Liver (tissue), 3 donors: ENCODE measurements at regions not wholly inside any gene's neighbourhood (a gene's known extent, or its start where the extent isn't known, plus 50 kb on each side); places are given as distances from the start of the nearest gene placed in this dataset.

Source experiments
- EGR1 ChIP-seq, 2 donors: IDR thresholded peaks; 2 replicates each; pipeline ENCODE4 v1.6.1; 2016 to 2018; ENCODE audit warnings: antibody characterized with exemption in 2 of 2, low read depth in 2 of 2
- FOXA1 ChIP-seq: IDR thresholded peaks from 2 replicates; pipeline ENCODE4 v1.6.1; 2016; ENCODE audit warnings: antibody characterized with exemption
- GABPA ChIP-seq, 2 donors: IDR thresholded peaks in 1 of 2; conservative IDR thresholded peaks in 1 of 2; 2 replicates each; pipeline ENCODE4 v1.6.1; 2016; ENCODE audit warnings: antibody characterized with exemption in 2 of 2, mild to moderate bottlenecking in 1 of 2, moderate library complexity in 1 of 2
- RAD21 ChIP-seq, 2 donors: IDR thresholded peaks; 2 replicates each; pipeline ENCODE4 v1.6.1; 2016; ENCODE audit warnings: antibody characterized with exemption in 2 of 2, mild to moderate bottlenecking in 2 of 2
- SP1 ChIP-seq: IDR thresholded peaks from 2 replicates; pipeline ENCODE4 v1.6.1; 2018; ENCODE audit warnings: antibody characterized with exemption, mild to moderate bottlenecking
- TAF1 ChIP-seq: conservative IDR thresholded peaks from 2 replicates; pipeline ENCODE4 v1.6.1; 2016; ENCODE audit warnings: antibody characterized with exemption, mild to moderate bottlenecking
- YY1 ChIP-seq: IDR thresholded peaks from 2 replicates; pipeline ENCODE4 v1.6.1; 2016; ENCODE audit warnings: antibody characterized with exemption, mild to moderate bottlenecking
- TF ChIP-seq, protein P1 (sequence below): fragments of 150-350 bp; IDR thresholded peaks from 2 replicates; pipeline ENCODE4 v1.5.1; 2017; ENCODE audit warnings: improper control_type of control experiment, low read depth, low read length; ENCODE audit not compliant: missing input control
- TF ChIP-seq, protein P2 (sequence below): IDR thresholded peaks from 2 replicates; pipeline ENCODE4 v1.6.1; 2016; ENCODE audit warnings: antibody characterized with exemption
- TF ChIP-seq, protein P3 (sequence below): IDR thresholded peaks from 2 replicates; pipeline ENCODE4 v1.6.1; 2016; ENCODE audit warnings: antibody characterized with exemption
- TF ChIP-seq, protein P4 (sequence below): IDR thresholded peaks from 2 replicates; pipeline ENCODE4 v1.6.1; 2016; ENCODE audit warnings: antibody characterized with exemption
- donor health status: healthy.
- donor health status: healthy.

DNA sequence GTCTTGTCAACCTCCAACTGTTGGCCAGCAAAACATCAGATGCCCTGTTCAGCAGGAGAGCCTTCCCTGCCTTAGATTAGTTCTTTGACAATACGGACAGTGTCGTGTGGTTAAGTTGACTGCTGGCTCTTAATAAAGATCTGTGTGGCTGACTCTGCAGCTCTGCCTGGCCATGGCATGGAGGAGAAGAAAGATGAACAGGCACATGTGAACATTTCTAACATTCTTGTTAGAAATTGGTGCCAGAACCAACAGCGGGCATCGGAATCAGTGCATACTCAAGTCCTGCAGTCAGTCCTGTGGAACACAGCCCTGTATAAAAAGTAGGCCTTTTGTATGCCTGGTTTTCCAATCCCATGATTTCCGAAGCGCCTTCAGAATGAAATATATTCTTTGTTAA is 455.6 kb downstream of the POM121L12 start:
- TF ChIP-seq, protein P1, sequence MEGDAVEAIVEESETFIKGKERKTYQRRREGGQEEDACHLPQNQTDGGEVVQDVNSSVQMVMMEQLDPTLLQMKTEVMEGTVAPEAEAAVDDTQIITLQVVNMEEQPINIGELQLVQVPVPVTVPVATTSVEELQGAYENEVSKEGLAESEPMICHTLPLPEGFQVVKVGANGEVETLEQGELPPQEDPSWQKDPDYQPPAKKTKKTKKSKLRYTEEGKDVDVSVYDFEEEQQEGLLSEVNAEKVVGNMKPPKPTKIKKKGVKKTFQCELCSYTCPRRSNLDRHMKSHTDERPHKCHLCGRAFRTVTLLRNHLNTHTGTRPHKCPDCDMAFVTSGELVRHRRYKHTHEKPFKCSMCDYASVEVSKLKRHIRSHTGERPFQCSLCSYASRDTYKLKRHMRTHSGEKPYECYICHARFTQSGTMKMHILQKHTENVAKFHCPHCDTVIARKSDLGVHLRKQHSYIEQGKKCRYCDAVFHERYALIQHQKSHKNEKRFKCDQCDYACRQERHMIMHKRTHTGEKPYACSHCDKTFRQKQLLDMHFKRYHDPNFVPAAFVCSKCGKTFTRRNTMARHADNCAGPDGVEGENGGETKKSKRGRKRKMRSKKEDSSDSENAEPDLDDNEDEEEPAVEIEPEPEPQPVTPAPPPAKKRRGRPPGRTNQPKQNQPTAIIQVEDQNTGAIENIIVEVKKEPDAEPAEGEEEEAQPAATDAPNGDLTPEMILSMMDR = no peak
- TF ChIP-seq, protein P2, sequence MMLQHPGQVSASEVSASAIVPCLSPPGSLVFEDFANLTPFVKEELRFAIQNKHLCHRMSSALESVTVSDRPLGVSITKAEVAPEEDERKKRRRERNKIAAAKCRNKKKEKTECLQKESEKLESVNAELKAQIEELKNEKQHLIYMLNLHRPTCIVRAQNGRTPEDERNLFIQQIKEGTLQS = no peak
- TF ChIP-seq TAF1 (no peak), YY1 (no peak), GABPA (IDR thresholded peaks at IDR 0.05 in 1 of 2, conservative IDR thresholded peaks at IDR 0.05 in 1 of 2) (no peak), RAD21 (IDR thresholded peaks at IDR 0.05) (no peak), FOXA1 (no peak), SP1 (no peak), EGR1 (IDR thresholded peaks at IDR 0.05; ENCODE audit: low read depth in 2 of 2) (no peak)
- TF ChIP-seq, protein P3, sequence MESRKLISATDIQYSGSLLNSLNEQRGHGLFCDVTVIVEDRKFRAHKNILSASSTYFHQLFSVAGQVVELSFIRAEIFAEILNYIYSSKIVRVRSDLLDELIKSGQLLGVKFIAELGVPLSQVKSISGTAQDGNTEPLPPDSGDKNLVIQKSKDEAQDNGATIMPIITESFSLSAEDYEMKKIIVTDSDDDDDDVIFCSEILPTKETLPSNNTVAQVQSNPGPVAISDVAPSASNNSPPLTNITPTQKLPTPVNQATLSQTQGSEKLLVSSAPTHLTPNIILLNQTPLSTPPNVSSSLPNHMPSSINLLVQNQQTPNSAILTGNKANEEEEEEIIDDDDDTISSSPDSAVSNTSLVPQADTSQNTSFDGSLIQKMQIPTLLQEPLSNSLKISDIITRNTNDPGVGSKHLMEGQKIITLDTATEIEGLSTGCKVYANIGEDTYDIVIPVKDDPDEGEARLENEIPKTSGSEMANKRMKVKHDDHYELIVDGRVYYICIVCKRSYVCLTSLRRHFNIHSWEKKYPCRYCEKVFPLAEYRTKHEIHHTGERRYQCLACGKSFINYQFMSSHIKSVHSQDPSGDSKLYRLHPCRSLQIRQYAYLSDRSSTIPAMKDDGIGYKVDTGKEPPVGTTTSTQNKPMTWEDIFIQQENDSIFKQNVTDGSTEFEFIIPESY = no peak
- TF ChIP-seq, protein P4, sequence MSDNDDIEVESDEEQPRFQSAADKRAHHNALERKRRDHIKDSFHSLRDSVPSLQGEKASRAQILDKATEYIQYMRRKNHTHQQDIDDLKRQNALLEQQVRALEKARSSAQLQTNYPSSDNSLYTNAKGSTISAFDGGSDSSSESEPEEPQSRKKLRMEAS = no peak
